GM21723 (cell line): ENCODE measurements at regions not wholly inside any gene's neighbourhood (a gene's known extent, or its start where the extent isn't known, plus 50 kb on each side); places are given as distances from the start of the nearest gene placed in this dataset.
"Not testable (repeated sequence)": the region's sequence is repeated elsewhere in the genome, so short reads cannot be mapped to it uniquely, and the experiment has no call there.

ENCODE experiments used
- ATAC-seq: cut with Tn5 transposase; IDR thresholded peaks from one replicate; pipeline ENCODE4 v1.9.1; 2021; ENCODE audit warnings: mild to moderate bottlenecking, moderate library complexity; ENCODE audit not compliant: unreplicated experiment

GRCh38 chr4:20124317-20125026, 127.2 kb upstream of the SLIT2 start:
- no peak for ATAC-seq

GRCh38 chr4:20122198-20122988, 129.3 kb upstream of the SLIT2 start:
- ATAC-seq = no peak

- no peak for ATAC-seq
Measured at GRCh38 chr4:20119141-20119540, 132.6 kb upstream of the SLIT2 start.

GRCh38 chr4:20109391-20109790, 142.3 kb upstream of the SLIT2 start:
- no peak for ATAC-seq

DNA sequence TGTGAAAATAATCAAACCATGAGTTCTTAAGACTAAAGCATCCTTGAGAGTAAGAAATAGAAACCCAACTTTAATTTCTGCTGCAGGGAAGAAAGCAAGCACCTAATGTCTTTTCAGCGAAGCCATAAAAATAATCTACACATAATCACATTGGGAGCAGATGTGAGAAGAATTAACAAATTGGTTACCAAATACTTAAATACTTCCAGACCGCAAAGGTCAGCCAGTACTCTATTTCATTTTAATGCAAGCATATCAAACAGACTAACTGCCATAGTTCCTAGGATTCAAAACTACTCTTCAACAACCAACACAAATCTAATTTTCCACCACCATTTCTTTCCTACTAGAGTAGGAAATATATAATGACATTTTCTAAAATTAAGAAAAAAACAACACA, 144.8 kb upstream of the SLIT2 start:
- no peak for ATAC-seq

DNA sequence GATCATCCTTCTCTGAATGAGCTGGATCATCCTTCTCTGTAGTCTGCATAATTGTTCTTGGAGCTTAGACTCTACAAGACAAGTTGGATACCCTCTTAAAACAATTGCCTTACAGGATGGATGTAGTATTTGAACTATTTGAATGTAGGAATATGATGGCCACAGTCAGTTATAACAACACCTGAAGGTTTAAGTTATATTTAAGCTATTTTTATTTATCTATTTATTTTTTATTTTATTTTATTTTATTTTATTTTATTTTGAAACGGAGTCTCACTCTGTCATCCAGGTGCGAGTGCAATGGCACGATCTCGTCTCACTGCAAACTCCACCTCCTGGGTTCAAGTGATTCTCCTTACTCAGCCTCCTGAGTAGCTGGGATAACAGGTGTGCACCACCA, 149.9 kb upstream of the SLIT2 start:
- no peak for ATAC-seq

DNA sequence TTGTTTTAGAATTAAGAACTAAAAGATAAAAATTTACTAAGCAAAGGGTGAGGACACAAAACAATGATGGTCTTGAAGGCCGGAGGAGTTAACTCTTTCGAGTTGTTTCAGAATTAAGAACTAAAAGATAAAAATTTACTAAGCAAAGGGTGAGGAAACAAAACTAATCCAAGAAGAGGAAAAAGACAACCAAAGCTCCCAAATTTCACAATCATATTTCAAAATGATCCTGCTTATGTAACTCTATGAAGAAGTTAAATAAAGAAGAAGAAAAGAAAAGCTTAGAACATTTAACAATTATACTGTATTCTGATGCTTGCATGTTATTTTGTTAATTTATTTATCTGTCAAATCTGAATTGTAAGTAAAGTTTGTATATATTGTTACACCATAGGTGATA, 154.8 kb upstream of the SLIT2 start:
- no peak for ATAC-seq

- ATAC-seq = no peak
Measured at GRCh38 chr4:20095805-20096541, 155.7 kb upstream of the SLIT2 start.

DNA sequence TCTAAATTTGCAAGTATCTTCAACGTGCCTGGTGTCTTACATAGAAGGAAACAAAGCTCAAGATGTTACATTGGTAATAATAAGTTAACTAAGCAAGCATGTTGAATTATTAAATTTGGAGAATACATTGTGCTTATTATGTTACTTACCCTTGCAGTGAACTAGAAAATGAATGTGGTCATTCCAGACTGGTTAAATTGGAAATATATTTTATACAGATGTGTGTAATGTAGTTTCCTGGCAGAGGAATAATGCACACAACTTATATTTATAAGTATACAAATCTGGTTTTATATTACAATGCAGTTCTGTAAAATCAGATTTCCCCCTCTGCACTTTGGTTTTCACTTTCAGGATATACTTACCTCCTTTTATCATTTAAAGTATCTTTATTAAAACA, 159.9 kb upstream of the SLIT2 start:
- ATAC-seq = no peak

DNA sequence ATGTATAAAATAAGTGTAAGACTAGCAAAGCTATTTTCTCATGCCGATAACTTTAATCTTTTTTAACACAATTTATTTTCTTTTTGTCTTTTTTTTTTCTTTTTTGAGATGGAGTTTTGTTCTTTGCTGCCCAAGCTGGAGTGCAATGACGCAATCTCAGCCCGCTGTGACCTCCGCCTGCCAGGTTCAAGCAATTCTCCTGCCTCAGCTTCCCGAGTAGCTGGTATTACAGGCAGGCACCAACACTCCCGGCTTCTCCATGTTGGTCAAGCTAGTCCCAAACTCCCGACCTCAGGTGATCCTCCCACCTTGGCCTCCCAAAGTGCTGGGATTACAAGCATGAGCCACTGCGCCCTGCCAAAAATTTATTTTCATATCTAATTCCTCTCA, 164.2 kb upstream of the SLIT2 start:
- ATAC-seq = no peak

GRCh38 chr4:20086799-20087521, 164.7 kb upstream of the SLIT2 start:
- no peak for ATAC-seq

DNA sequence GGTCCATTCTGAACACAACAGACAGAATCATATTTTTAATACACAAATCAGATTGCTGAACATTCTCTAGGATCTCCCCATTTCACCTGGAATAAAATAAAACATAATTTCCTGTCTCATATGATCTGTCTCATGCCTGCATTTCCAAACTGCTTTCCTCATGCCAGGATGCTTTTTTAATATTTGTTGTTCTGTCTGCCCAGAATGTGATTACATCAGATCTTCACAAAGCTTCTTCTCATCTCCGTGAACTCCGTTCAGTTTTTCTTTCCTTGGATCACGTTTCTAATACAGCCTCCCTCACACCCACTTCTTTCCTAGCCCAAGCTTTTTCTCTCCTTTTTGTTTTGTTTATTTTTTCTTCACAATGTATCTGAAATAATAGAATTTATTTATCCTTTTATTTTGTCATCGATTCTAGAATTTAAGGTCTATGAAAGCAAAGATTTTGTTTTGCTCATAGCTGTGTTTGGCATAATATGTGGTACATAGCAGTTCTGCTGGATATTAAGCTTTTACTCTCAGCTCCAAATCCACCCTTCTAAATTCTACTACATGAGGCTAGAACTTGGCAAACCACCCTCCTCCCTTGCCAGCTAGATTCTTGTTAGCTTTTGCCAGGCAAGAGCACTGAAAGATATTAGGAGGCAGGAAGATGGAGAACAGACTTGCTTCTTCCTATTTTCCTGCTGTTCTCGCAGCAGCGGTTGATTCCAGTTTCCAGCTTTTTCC, 165.5 kb upstream of the SLIT2 start:
- ATAC-seq = no peak

GRCh38 chr4:20085653-20086052, 166.1 kb upstream of the SLIT2 start:
- no peak for ATAC-seq

GRCh38 chr4:20085156-20085555, 166.5 kb upstream of the SLIT2 start:
- no peak for ATAC-seq

DNA sequence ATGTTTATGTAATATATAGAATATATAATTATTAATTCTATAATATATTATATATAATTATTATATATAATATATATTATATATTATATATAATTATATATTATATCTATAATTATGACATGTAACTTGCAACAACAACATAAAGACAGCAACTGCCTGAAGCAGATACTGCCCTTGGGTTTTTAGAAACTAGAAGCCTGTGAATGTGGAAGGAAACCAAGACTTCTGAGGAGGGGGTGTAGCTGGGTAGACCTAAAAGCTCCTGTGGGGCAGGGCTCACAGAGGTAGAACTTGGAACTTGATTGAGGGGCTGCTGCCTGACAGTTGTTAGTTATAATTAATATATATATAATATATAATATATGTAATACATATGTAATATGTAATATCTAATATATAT, 167.2 kb upstream of the SLIT2 start:
- no peak for ATAC-seq

DNA sequence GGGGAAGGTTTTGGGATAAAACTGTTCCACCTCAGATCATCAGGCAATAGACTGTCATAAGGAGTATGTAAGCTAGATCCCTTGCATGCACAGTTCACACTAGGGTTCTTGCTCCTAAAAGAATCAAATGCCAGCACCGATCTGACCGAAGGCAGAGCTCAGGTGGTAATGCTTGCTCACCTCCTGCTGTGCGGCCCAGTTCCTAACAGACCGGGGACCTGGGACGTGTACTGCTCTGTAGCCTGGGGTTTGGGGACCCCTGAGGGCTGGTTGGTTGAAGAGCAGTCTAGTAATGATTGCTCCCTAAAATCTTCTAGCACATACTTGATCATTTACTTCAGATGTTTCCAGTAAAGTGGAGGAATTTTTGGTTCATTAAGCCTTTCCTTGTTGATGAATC, 173.1 kb upstream of the SLIT2 start:
- no peak for ATAC-seq

- no peak for ATAC-seq
Measured at GRCh38 chr4:20075248-20075871, 176.3 kb upstream of the SLIT2 start.

DNA sequence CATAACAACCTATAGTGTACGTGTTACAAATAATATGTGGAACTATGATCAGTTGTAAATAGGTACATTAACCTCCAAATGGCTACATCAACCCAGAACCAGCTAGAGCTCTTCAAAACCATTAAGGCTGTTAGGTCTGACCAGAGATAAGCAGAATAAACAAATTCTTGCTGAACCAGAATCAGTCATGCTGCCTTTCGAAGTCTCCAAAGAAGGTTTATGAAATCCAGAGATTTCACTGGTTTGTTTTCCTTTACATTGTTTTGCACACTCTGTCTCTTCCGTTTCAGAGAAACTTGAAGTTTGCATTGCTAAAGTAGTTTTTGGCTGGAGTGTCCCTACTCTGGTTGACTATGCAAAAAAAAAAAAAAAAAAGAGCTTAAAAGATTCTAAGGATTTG, 177.3 kb upstream of the SLIT2 start:
- ATAC-seq = no peak

GRCh38 chr4:20065952-20066351, 185.8 kb upstream of the SLIT2 start:
- ATAC-seq = no peak

- not testable (repeated sequence) for ATAC-seq
Measured at GRCh38 chr4:20062857-20063256, 188.8 kb upstream of the SLIT2 start.
